H1 (cell line): ENCODE measurements at regions not wholly inside any gene's neighbourhood (a gene's known extent, or its start where the extent isn't known, plus 50 kb on each side); places are given as distances from the start of the nearest gene placed in this dataset.

ENCODE experiments used
- CTCF ChIA-PET: fragments of 300-600 bp; sonication (Branson Sonifier 250); formaldehyde crosslinking; loops from one replicate; lab custom pipeline; 2021; ENCODE audit not compliant: partially characterized antibody; lab: Charles Lee
- POLR2A ChIA-PET: fragments of 300-600 bp; sonication (Branson Sonifier 250); formaldehyde crosslinking; loops from one replicate; lab custom pipeline; 2021; ENCODE audit warnings: inconsistent platforms; ENCODE audit not compliant: partially characterized antibody; lab: Charles Lee
- DNase-seq, 2 experiments: peaks; one replicate each; pipeline versions ENCODE4 v3.0.0 to v3.0.0-alpha.2; 2010 to 2022; ENCODE audit warnings: low spot score in 2 of 2, low read depth in 1 of 2, mixed read lengths in 1 of 2
- FAIRE-seq: peaks from 2 replicates; lab custom pipeline; 2011; peaks lifted over from hg19 to GRCh38; lab: Jason Lieb, UNC
- H2AFZ ChIP-seq: 2 replicates; pipeline ENCODE4 v1.8.1; 2012; ENCODE audit warnings: low read length, inconsistent platforms
- H2AK5ac ChIP-seq: 2 replicates; pipeline ENCODE4 v1.6.1; 2013; ENCODE audit warnings: low read depth, low read length
- H2BK120ac ChIP-seq: replicated peaks from 2 replicates; pipeline ENCODE3; 2013; ENCODE audit warnings: low read depth, low read length, inconsistent platforms
- H2BK12ac ChIP-seq: 2 replicates; pipeline ENCODE4 v1.6.1; 2013; ENCODE audit warnings: low read depth, low read length
- H2BK15ac ChIP-seq: 2 replicates; pipeline ENCODE4 v1.6.1; 2013; ENCODE audit warnings: low read length
- H2BK20ac ChIP-seq: 2 replicates; pipeline ENCODE4 v1.6.1; 2013; ENCODE audit warnings: low read length
- H2BK5ac ChIP-seq: 2 replicates; pipeline ENCODE4 v1.6.1; 2013; ENCODE audit warnings: low read depth, low read length
- H3K14ac ChIP-seq: 2 replicates; pipeline ENCODE4 v1.6.1; 2013; ENCODE audit warnings: inconsistent platforms; ENCODE audit not compliant: insufficient read length
- H3K18ac ChIP-seq: 2 replicates; pipeline ENCODE4 v1.6.1; 2013; ENCODE audit warnings: low read length; ENCODE audit errors: extremely low read depth
- H3K23ac ChIP-seq: 2 replicates; pipeline ENCODE4 v1.6.1; 2013; ENCODE audit warnings: inconsistent platforms; ENCODE audit not compliant: insufficient read length
- H3K23me2 ChIP-seq: 2 replicates; pipeline ENCODE4 v1.6.1; 2013; ENCODE audit warnings: low read depth, low read length
- H3K27ac ChIP-seq: 2 replicates; pipeline ENCODE4 v1.6.1; 2011; ENCODE audit warnings: low read depth, low read length, inconsistent platforms
- H3K27me3 ChIP-seq, 4 experiments: replicated peaks in 1 of 4; 1 replicate in 1 of 4; 2 replicates in 3 of 4; pipeline versions ENCODE4 v1.6.1 to v1.8.1; 2011 to 2013; ENCODE audit warnings: low read length in 3 of 4, mild to moderate bottlenecking in 3 of 4, inconsistent platforms in 2 of 4, mixed read lengths in 2 of 4, moderate library complexity in 1 of 4; ENCODE audit not compliant: control insufficient read depth in 3 of 4, insufficient read depth in 3 of 4; ENCODE audit errors: extremely low read depth in 1 of 4
- H3K36me3 ChIP-seq, 4 experiments: 2 replicates each; pipeline versions ENCODE4 v1.6.1 to v1.8.1; 2011 to 2013; ENCODE audit warnings: mild to moderate bottlenecking in 4 of 4, low read length in 3 of 4, moderate library complexity in 2 of 4, control low read depth in 1 of 4, inconsistent platforms in 1 of 4; ENCODE audit not compliant: insufficient read depth in 4 of 4, control insufficient read depth in 2 of 4
- H3K4ac ChIP-seq: replicated peaks from 2 replicates; pipeline ENCODE3; 2013; ENCODE audit warnings: low read length, low read depth, mixed read lengths, inconsistent platforms; ENCODE audit not compliant: insufficient read length
- H3K4me1 ChIP-seq, 4 experiments: replicated peaks in 1 of 4; 1 replicate in 1 of 4; 2 replicates in 3 of 4; pipeline versions ENCODE4 v1.6.1 to v1.8.1; 2011 to 2013; ENCODE audit warnings: low read length in 3 of 4, inconsistent platforms in 2 of 4, mixed read lengths in 1 of 4; ENCODE audit not compliant: insufficient read depth in 4 of 4, control insufficient read depth in 3 of 4
- H3K4me2 ChIP-seq, 2 experiments: 2 replicates each; pipeline versions ENCODE4 v1.6.1 to v1.8.1; 2011 to 2013; ENCODE audit warnings: low read depth in 2 of 2, low read length in 2 of 2, control low read depth in 1 of 2, inconsistent platforms in 1 of 2, mild to moderate bottlenecking in 1 of 2; ENCODE audit not compliant: insufficient read depth in 1 of 2
- H3K4me3 ChIP-seq, 4 experiments: fragments of 200-600, 300-600 bp in 1 of 4; sonication (generic), shearing (Covaris generic), sonication (Bioruptor Twin) in 1 of 4; 2 replicates each; pipeline versions ENCODE4 v1.5.1 to v1.8.1; 2011 to 2016; ENCODE audit warnings: low read length in 4 of 4, low read depth in 3 of 4, control low read depth in 2 of 4, inconsistent platforms in 2 of 4, mild to moderate bottlenecking in 2 of 4, mixed read lengths in 1 of 4, moderate library complexity in 1 of 4; ENCODE audit not compliant: insufficient read depth in 2 of 4; ENCODE audit errors: extremely low read depth in 1 of 4
- H3K56ac ChIP-seq: replicated peaks from 2 replicates; pipeline ENCODE3; 2013; ENCODE audit warnings: low read depth, mild to moderate bottlenecking, mixed read lengths, low read length, inconsistent platforms; ENCODE audit not compliant: insufficient read length
- H3K79me1 ChIP-seq: 2 replicates; pipeline ENCODE4 v1.6.1; 2013; ENCODE audit warnings: low read depth, low read length, control low read depth
- H3K79me2 ChIP-seq, 2 experiments: 2 replicates each; pipeline versions ENCODE4 v1.6.1 to v1.8.1; 2012 to 2013; ENCODE audit warnings: low read length in 2 of 2, mild to moderate bottlenecking in 2 of 2, inconsistent platforms in 1 of 2; ENCODE audit not compliant: insufficient read depth in 2 of 2, control insufficient read depth in 1 of 2
- H3K9ac ChIP-seq, 4 experiments: replicated peaks in 1 of 4; 1 replicate in 1 of 4; 2 replicates in 3 of 4; pipeline versions ENCODE4 v1.6.1 to v1.8.1; 2011 to 2013; ENCODE audit warnings: low read depth in 3 of 4, low read length in 3 of 4, control low read depth in 2 of 4, mild to moderate bottlenecking in 2 of 4, moderate library complexity in 2 of 4, inconsistent platforms in 1 of 4; ENCODE audit errors: extremely low read depth in 1 of 4
- H3K9me3 ChIP-seq, 2 experiments: 2 replicates each; pipeline versions ENCODE4 v1.6.1 to v1.8.1; 2012 to 2013; ENCODE audit warnings: mild to moderate bottlenecking in 2 of 2, moderate library complexity in 2 of 2, control low read depth in 1 of 2, inconsistent platforms in 1 of 2, low read depth in 1 of 2, low read length in 1 of 2, mixed read lengths in 1 of 2; ENCODE audit not compliant: insufficient read depth in 2 of 2
- H4K20me1 ChIP-seq, 2 experiments: replicated peaks in 1 of 2; 2 replicates each; pipeline versions ENCODE3 to v1.8.1; 2011 to 2013; ENCODE audit warnings: inconsistent platforms in 2 of 2, low read length in 2 of 2, mild to moderate bottlenecking in 1 of 2; ENCODE audit not compliant: insufficient read depth in 2 of 2, control insufficient read depth in 1 of 2
- H4K5ac ChIP-seq: 2 replicates; pipeline ENCODE4 v1.6.1; 2013; ENCODE audit warnings: low read length, low read depth, mixed read lengths, inconsistent platforms; ENCODE audit not compliant: insufficient read length
- H4K8ac ChIP-seq: 2 replicates; pipeline ENCODE4 v1.8.0; 2013; ENCODE audit warnings: mild to moderate bottlenecking, moderate library complexity, low read length, inconsistent platforms; ENCODE audit not compliant: insufficient read depth; ENCODE audit errors: extremely low read depth
- H4K91ac ChIP-seq: replicated peaks from 2 replicates; pipeline ENCODE3; 2013; ENCODE audit warnings: low read length, mixed read lengths, inconsistent platforms; ENCODE audit not compliant: insufficient read length
- CREB1 ChIP-seq: IDR thresholded peaks from 2 replicates; pipeline ENCODE4 v1.6.1; 2012; ENCODE audit warnings: inconsistent platforms
- FOSL1 ChIP-seq: IDR thresholded peaks from 2 replicates; pipeline ENCODE4 v1.6.1; 2011; ENCODE audit warnings: mild to moderate bottlenecking, low read depth, low read length, moderate library complexity; ENCODE audit not compliant: insufficient read depth
- POLR2A ChIP-seq, 2 experiments: IDR thresholded peaks; 1 replicate in 1 of 2; 2 replicates in 1 of 2; pipeline ENCODE4 v1.6.1; 2011; ENCODE audit warnings: low read depth in 2 of 2, low read length in 2 of 2, mild to moderate bottlenecking in 2 of 2; ENCODE audit errors: control extremely low read depth in 1 of 2
- POLR2AphosphoS5 ChIP-seq: IDR thresholded peaks from 2 replicates; pipeline ENCODE4 v1.6.1; 2011; ENCODE audit warnings: low read depth, low read length
- RNF2 ChIP-seq: fragments of 200-900, 300-1000 bp; sonication (generic); IDR thresholded peaks from 2 replicates; pipeline ENCODE4 v1.7.1; 2016; ENCODE audit warnings: borderline replicate concordance, low read depth, mild to moderate bottlenecking, antibody characterized with exemption, low read length; ENCODE audit not compliant: poor library complexity, severe bottlenecking; ENCODE audit errors: missing control alignments
- SP2 ChIP-seq: IDR thresholded peaks from 2 replicates; pipeline ENCODE4 v1.6.1; 2012; ENCODE audit warnings: mild to moderate bottlenecking, low read length, inconsistent platforms
- WGBS, 2 experiments: shearing (Covaris generic) in 1 of 2; methylation state at CpG; one replicate each; pipeline versions ENCODE4 v1.1.6 to v1.1.7; 2013 to 2015; ENCODE audit warnings: low lambda C conversion rate in 2 of 2, mixed read lengths in 2 of 2, inconsistent platforms in 1 of 2, low coverage in 1 of 2, missing lambda C conversion rate in 1 of 2; ENCODE audit not compliant: insufficient replicate concordance in 2 of 2, insufficient coverage in 1 of 2, insufficient read length in 1 of 2; ENCODE audit errors: extremely low coverage in 1 of 2, missing lambda C conversion rate in 1 of 2; 5-methylcytosine and 5-hydroxymethylcytosine counted together
- TF ChIP-seq, protein P1 (sequence below): IDR thresholded peaks from 2 replicates; pipeline ENCODE4 v1.6.1; 2012; ENCODE audit warnings: inconsistent platforms

DNA sequence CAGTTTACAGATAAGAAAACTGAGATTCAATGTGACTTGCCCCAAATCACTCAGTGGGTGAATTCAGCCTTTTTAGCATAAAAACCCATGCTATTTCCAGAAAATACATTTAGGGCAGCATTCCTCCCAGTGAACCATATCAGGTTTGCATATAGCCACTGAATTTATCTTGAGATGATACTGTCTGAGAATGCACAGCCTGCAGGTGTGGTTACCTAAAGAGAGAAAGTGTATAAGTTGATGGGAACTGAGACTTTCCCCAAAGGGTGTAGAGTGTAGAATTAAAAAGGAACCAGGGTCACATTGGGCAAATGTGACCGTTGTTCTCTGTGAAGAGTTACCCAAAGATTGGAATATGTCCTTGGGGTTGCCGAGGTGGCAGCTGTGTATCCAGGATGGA, 100.0 kb upstream of the PIK3R1 start:
- no peak overlapping the region for H2BK12ac ChIP-seq
- no peaks in the 10 kb centered on the region for H3K23me2 ChIP-seq
- no peak overlapping the region for H2AK5ac ChIP-seq
- no peaks in the 10 kb centered on the region for H3K79me1 ChIP-seq
- no peak for FAIRE-seq
- H3K23ac ChIP-seq: no peak overlapping the region
- no peak overlapping the region for H4K5ac ChIP-seq
- DNase-seq: no peak
- no peak overlapping the region for H2BK120ac ChIP-seq
- ChIA-PET CTCF (no interaction called here), POLR2A (no interaction called here)
- no peak overlapping the region for H2BK15ac ChIP-seq
- H3K4ac ChIP-seq: no peak overlapping the region
- no peaks in the 10 kb centered on the region for H3K4me1 ChIP-seq
- H3K56ac ChIP-seq: no peak overlapping the region
- H3K14ac ChIP-seq: no peak overlapping the region
- H3K27ac ChIP-seq: no peak overlapping the region
- no peak overlapping the region for H3K18ac ChIP-seq
- H4K91ac ChIP-seq: no peak overlapping the region
- no peak for TF ChIP-seq RNF2
- TF ChIP-seq FOSL1: no peak
- TF ChIP-seq POLR2AphosphoS5: no peak
- no peak for TF ChIP-seq SP2
- TF ChIP-seq, protein P1, sequence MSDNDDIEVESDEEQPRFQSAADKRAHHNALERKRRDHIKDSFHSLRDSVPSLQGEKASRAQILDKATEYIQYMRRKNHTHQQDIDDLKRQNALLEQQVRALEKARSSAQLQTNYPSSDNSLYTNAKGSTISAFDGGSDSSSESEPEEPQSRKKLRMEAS: no peak
- no peak for TF ChIP-seq CREB1
- no peak for TF ChIP-seq POLR2A (IDR thresholded peaks at IDR 0.05; ENCODE audit: control extremely low read depth in 1 of 2, low read depth in 2 of 2, low read length in 2 of 2)
- H2BK5ac ChIP-seq: no peak overlapping the region
- no peak overlapping the region for H2AFZ ChIP-seq
- H3K27me3 ChIP-seq: no peaks in the 10 kb centered on the region
- H4K8ac ChIP-seq: no peak overlapping the region
- 93% methylated on average over 2 of the region's 2 CpGs; no CpG with 5 or more reads in 1 of the 2 experiments for WGBS, 2 experiments
- peaks cover 0 to 2% of the 10 kb centered on the region in 2 experiments; a peak in 1 of 4 replicates for H3K9me3 ChIP-seq
- H3K4me3 ChIP-seq: no peak overlapping the region
- H3K4me2 ChIP-seq: no peak overlapping the region
- no peaks in the 10 kb centered on the region for H3K79me2 ChIP-seq
- H3K36me3 ChIP-seq: no peaks in the 10 kb centered on the region
- H2BK20ac ChIP-seq: no peak overlapping the region
- no peak overlapping the region for H3K9ac ChIP-seq
- H4K20me1 ChIP-seq: no peaks in the 10 kb centered on the region
